ENCODE measurements at regions not wholly inside any gene's neighbourhood (a gene's known extent, or its start where the extent isn't known, plus 50 kb on each side); places are given as distances from the start of the nearest gene placed in this dataset.

DNA sequence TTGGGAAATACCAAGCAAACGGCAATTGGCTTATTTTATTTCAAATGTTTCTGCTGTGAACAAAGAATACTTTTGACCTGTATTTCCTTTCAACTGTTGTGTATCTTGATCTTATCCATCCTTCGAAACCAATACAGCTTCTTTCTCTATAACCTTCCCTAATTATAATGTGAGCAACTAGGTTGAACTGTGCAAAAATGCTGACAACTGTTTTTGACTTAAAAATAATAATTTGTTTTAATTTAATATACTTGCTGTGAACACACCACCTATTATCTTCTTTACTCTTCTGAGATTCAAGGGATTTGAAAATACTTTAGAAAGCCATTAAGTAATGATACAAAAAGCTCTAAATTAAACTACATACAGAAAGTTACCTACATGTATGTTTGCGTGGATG lies 682.5 kb upstream of the CCDC179 start:
- TF ChIP-seq, protein P1, sequence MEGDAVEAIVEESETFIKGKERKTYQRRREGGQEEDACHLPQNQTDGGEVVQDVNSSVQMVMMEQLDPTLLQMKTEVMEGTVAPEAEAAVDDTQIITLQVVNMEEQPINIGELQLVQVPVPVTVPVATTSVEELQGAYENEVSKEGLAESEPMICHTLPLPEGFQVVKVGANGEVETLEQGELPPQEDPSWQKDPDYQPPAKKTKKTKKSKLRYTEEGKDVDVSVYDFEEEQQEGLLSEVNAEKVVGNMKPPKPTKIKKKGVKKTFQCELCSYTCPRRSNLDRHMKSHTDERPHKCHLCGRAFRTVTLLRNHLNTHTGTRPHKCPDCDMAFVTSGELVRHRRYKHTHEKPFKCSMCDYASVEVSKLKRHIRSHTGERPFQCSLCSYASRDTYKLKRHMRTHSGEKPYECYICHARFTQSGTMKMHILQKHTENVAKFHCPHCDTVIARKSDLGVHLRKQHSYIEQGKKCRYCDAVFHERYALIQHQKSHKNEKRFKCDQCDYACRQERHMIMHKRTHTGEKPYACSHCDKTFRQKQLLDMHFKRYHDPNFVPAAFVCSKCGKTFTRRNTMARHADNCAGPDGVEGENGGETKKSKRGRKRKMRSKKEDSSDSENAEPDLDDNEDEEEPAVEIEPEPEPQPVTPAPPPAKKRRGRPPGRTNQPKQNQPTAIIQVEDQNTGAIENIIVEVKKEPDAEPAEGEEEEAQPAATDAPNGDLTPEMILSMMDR (IDR thresholded peaks at IDR 0.05), result no peak
- no peak for TF ChIP-seq POLR2A (IDR thresholded peaks at IDR 0.05)
